ENCODE measurements at regions not wholly inside any gene's neighbourhood (a gene's known extent, or its start where the extent isn't known, plus 50 kb on each side); places are given as distances from the start of the nearest gene placed in this dataset.
"Not testable (repeated sequence)": the region's sequence is repeated elsewhere in the genome, so short reads cannot be mapped to it uniquely, and the experiment has no call there.

DNA sequence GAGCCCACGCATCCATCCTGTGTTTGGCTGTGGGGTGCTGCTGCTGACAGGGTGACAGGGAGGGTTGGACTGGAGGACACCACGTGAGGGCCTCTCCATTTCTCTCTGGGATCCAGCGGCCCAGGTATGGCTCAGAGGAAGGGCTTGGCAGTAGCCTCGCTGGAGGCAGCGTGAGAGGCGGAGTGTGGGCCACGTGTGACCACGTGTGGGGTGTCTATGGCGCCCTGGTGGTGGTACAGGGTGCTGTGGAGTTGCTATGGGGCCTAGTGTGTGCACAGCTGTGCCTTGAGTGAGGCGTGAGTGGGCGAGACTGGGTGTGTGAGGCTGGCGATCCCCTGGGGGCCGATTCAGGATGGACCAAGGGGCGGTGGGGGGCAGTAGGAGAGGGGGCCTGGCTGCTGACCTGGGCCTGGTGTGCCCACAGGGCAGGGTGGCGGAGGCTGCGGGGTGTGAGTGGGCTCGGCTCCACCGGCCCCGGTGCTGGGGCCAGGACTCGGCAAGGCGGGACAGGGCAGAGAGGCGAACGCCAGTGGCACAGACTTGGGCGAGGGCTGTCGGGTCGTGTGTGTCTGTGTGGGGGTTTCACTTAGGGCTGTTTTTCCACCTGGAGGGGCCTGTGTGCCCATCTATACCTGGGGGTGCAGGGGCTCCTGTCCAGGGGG, 72.7 kb downstream of the TMEM121 start:
- TF ChIP-seq, protein P1, sequence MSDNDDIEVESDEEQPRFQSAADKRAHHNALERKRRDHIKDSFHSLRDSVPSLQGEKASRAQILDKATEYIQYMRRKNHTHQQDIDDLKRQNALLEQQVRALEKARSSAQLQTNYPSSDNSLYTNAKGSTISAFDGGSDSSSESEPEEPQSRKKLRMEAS (IDR thresholded peaks at IDR 0.05; ENCODE audit: low read depth, low read length), result not testable (repeated sequence)
- TF ChIP-seq, protein P2, sequence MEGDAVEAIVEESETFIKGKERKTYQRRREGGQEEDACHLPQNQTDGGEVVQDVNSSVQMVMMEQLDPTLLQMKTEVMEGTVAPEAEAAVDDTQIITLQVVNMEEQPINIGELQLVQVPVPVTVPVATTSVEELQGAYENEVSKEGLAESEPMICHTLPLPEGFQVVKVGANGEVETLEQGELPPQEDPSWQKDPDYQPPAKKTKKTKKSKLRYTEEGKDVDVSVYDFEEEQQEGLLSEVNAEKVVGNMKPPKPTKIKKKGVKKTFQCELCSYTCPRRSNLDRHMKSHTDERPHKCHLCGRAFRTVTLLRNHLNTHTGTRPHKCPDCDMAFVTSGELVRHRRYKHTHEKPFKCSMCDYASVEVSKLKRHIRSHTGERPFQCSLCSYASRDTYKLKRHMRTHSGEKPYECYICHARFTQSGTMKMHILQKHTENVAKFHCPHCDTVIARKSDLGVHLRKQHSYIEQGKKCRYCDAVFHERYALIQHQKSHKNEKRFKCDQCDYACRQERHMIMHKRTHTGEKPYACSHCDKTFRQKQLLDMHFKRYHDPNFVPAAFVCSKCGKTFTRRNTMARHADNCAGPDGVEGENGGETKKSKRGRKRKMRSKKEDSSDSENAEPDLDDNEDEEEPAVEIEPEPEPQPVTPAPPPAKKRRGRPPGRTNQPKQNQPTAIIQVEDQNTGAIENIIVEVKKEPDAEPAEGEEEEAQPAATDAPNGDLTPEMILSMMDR (IDR thresholded peaks at IDR 0.05; ENCODE audit: low read depth, low read length), result not testable (repeated sequence)
- TF ChIP-seq POLR2A (IDR thresholded peaks at IDR 0.05; ENCODE audit: extremely low read depth, insufficient read length), result not testable (repeated sequence)

Data from NB4 (cell line).